NCI-H1105 (cell line): ENCODE measurements at regions not wholly inside any gene's neighbourhood (a gene's known extent, or its start where the extent isn't known, plus 50 kb on each side); places are given as distances from the start of the nearest gene placed in this dataset.
"Not testable (repeated sequence)": the region's sequence is repeated elsewhere in the genome, so short reads cannot be mapped to it uniquely, and the experiment has no call there.

Source experiments
- DNase-seq: peaks from one replicate; lab custom pipeline; 2025; lab: John Stamatoyannopoulos, UW

DNA sequence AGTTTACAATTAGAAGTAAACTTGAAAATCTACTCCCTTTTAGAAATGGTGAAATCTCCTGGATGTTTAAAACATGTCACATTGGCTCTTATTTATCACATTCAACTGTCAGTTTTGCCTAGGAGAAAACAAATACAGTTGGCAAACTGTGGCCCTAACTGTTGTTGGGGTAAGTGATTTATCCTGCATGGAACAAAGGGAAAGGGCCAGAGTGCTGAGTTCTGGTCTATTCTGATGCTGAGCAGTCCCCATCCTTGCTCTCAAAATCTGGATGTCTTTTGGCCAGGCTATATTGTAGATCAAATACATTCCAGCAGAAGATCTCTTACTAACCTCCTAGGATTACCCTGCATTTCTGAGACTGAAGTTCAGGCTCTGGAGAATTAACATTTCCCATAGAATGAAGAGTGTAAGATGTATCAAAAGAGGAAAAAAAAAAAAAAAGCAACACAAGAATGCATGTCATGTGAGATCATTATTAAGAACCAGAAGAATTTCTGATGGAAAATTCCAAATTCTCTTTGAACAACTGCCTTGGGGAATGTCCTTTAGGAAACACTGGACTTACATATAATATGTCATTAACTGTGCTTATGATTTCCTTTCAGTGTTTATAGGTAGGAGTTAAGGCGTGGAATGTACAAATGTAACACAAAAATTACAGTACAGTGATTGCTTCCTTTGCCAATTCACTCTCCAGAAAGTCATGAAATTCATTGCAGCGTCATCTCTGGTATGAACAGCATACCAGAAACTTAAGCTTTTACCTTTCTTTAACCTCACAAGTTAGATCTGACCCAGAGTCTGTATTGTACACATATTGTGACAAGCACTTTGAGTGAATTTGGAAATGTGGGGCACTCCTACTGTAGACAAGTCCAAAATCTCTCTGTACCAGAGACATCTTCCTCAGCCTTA, 1012.5 kb upstream of the LCORL start:
- DNase-seq, result no peak

GRCh38 chr4:19030536-19030935, 1009.0 kb upstream of the LCORL start:
- no peak for DNase-seq

DNA sequence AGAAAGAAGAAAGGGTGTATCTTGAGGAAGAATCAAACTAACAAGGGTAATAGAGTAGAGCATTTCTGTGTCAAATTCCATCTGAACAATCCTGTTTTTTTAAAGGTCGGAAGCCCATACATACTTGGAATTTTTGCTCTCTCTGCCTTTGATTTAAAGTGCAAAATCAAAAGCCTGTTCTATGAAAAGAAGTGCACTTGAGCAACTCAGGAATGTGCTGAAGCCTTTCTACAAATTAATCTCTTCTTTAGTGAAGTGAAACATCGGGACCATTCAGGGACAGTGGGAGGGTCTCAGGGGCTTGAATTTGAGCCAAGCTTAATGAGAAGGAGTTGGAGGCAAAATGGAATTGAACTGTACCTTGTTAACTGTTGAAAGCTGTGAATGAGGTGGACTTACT, 1008.5 kb upstream of the LCORL start:
- no peak for DNase-seq

GRCh38 chr4:19026281-19026680, 1004.7 kb upstream of the LCORL start:
- DNase-seq, result no peak

DNA sequence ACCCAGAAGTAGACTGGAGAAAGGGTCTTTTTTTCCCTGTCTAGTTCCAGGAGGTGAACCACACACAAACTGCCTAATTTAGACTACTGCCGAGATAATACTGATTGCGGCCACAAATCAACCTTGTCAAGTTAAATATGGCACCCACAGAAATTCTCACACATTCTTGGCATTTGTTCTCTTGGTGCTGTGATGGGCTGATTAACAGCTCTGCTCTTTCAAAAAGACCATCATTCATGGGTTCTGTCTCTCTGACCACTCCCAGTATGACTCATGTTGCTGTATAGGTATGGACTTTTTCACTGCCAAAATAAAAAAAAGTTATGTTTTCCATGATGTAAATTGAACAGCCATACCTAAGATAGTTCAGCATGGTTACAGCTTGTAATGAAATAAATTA, 1003.5 kb upstream of the LCORL start:
- DNase-seq, result no peak

DNA sequence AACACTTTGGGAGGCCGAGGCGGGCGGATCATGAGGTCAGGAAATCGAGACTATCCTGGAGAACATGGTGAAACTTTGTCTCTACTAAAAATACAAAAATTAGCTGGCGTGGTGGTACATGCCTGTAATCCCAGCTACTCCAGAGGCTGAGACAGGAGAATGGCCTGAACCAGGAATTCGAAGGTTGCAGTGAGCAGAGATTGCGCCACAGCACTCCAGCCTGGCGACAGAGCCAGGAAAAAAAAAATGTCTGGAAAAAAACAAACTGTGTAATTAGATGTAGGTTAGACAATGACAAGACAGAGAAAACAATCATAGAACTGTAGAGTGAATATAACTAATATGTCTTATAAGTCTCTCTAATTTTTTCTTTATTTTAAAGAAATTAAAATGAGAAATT, 1002.5 kb upstream of the LCORL start:
- no peak for DNase-seq

GRCh38 chr4:19021617-19022016, 1000.1 kb upstream of the LCORL start:
- DNase-seq, result no peak

DNA sequence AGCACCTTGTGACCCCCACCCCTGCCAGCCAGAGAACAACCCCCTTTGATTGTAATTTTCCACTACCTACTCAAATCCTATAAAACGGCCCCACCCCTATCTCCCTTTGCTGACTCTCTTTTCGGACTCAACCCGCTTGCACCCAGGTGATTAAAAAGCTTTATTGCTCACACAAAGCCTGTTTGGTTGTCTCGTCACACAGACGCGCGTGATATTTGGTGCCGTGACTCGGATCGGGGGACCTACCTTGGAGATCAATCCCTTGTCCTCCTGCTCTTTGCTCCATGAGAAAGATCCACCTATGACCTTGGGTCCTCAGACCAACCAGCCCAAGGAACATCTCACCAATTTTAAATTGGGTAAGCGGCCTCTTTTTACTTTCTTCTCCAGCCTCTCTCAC, 995.0 kb upstream of the LCORL start:
- not testable (repeated sequence) for DNase-seq

DNA sequence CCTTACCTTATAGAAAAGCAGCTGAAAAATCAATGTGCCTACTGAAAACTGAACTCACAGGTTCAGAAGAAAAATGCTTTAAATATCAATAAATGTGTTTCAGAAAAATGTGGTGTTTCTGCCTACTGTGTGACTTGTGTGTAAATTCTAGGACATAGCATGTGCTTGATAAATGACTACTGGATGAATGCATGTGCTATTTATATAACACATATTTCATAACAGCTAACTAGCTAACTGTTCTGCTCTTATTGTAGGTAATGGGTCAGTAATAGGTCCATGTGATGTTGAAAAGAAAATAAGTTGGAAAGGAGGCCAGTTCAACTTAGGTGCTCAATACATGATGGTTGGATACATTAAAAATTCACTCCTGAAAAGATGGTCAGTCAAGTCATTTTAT, 993.0 kb upstream of the LCORL start:
- DNase-seq, result no peak

DNA sequence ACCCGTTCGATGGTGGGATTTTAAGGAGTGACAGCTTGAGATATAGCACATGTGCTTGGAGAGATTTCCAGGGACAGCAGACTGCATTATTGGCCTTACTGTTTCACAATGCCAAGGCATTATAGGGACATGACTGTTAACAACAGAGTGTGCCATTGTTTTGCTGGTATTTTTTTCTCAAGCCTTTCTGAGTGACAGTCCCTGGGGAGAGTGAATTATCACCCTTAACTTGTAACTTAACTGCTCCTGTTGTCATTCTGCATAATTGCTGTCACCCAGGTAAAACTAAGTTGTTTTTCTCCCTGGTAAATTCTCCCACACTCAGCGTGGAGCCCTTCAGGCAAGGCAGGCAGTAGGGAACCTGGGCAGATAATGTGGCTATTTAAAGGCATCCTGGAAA, 989.2 kb upstream of the LCORL start:
- DNase-seq, result no peak

DNA sequence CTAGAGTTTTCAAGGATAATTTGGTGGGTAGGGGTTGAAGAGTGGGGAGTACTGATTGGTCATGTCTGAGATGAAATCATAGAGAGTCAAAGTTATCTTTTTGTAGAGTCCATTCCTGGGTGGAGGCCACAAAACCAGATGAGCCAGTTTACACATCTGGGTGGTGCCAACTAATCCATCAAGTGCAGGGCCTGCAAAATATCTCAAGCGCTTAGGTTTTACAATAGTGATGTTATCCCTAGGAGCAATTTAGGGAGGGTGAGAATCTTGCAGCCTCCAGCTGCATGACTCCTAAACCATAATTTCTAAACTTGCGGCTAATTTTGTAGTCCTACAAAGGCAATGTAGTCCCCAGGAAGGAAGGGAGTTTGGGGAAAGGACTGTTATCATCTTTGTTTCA, 988.3 kb upstream of the LCORL start:
- DNase-seq, result no peak

DNA sequence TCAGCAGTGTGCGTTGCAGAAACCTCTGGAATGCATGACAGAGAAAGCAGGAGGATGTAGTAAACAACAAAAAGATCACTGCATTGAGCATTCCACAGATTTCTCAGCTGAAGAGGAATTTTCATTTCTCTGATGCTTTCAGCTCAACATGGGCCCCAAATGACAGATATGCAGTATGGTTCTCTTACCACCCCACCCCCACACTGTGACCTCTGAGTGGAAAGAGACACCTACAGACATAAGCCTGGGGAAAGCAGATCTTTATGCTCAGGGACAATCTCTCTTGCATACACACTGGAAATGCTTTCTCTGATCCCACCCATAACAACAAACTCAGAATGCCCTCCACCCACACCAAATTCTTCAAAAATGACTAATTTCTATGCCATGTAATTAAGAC, 983.7 kb upstream of the LCORL start:
- no peak for DNase-seq

DNA sequence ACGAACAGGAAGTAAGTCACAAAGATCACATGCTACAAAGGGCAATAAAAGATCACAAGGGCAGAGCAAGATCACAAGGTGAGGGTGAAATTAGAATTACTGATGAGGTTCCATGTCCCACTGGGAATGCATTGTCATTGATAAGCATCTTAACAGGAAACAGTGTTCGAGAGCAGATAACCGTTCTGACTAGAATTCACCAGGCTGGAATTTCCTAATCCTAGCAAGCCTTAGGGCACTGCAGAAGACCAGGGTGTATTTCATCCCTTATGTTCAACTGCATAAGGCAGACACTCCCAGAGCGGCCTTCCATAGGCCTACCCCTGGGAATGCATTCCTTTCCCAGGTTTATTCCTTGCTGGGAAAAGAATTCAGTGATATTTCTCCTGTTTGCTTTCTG, 980.6 kb upstream of the LCORL start:
- no peak for DNase-seq

- DNase-seq, result no peak
Observed at GRCh38 chr4:18999595-18999994, 978.0 kb upstream of the LCORL start.

DNA sequence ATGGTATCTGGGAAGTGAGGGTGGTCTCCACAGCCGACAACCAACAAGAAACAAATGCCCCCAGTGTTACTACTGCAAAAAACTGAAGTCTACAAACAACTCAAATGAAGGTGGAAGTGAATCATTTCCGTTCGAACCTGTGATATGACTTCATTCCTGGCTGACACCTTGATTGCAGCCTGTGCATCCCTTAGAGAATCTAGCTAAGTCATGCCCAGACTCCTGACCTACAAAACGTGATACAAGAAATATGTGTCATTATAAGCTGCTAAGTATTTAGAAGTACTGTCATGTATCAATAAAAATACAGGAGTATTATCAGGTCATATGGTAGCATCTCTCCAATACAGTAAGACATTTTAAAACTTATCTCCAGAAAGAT, 959.7 kb upstream of the LCORL start:
- no peak for DNase-seq

DNA sequence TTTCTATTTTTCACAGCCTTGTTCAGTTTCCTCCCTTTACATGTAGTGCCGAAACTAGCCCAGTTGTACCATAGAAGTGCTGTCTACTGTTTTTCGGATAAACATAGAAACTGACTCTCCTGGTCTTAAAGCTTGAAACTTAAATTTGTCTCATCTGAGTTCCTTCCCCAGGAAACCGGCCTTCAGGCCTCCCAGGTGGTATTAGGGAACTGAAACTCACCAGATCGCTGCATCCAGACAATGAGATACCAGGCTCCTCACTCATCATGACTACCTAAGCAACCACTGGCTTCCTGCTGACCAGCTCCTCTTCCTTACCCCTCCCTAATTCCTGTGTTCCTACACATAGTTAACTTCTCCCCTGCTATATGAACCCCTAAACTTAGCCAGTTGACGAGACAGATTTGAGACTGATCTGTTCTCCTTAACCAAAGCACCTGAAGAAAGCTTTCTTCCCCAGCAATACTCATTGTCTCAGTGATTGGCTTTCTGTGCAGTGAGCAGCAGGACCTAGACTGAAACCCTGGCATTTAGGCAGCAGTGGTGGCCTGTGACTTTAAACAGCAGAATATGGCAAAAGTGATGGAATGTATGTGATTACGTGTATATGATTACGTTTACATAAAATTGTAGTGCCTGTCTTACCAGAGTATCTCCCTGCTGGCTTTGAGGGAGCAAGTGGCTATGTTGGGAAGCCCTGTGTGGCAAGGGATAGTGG, 959.1 kb upstream of the LCORL start:
- DNase-seq, result no peak

DNA sequence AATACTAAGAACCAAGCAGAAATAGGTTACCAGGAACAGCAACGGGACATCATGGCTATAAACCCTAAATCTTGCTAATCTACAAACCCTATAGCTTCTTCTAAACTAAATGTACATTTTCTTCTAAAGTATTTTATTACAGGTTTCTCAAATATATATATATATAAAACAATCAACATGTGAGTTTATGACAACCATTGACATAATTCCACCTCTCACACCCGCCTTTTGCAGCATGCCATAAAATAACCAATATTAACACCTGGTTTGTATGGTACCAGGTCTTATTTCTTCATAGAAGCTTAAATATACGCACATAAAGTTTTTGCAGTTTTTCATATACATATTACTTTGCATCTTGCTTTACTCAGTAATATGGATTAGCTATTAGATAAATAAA, 955.3 kb upstream of the LCORL start:
- no peak for DNase-seq

- DNase-seq, result no peak
Observed at GRCh38 chr4:18975916-18976808, 954.6 kb upstream of the LCORL start.

GRCh38 chr4:18973296-18973695, 951.7 kb upstream of the LCORL start:
- DNase-seq, result no peak

GRCh38 chr4:18961879-18962278, 940.3 kb upstream of the LCORL start:
- DNase-seq, result no peak

GRCh38 chr4:18961266-18961665, 939.7 kb upstream of the LCORL start:
- no peak for DNase-seq

- DNase-seq, result no peak
Observed at GRCh38 chr4:18957716-18958115, 936.2 kb upstream of the LCORL start.

DNA sequence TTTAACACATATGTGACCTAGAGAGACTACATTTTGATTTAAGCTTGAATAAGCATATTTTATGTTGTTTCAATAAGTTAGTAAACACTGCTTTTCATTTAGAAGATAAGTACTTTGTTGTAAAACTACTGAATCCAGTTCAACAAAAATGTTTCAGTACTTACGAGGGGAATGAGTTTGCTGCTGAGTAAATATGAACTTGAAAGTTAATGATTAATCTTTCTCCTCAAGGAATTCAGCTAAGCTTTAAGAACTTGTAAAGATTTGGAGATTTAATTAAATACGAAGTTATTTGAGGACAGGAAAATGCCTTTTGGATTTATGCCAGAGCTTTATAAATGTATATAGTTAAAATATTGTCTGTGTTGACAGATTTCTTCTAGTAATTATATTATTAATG, 933.0 kb upstream of the LCORL start:
- DNase-seq, result no peak
